GM23248 (cell line): ENCODE measurements at regions not wholly inside any gene's neighbourhood (a gene's known extent, or its start where the extent isn't known, plus 50 kb on each side); places are given as distances from the start of the nearest gene placed in this dataset.

Experiments used
- EZH2 ChIP-seq: fragments of 200-600 bp; sonication (generic); IDR thresholded peaks from 2 replicates; pipeline ENCODE4 v1.6.1; 2018; ENCODE audit warnings: antibody characterized with exemption, mild to moderate bottlenecking; ENCODE audit not compliant: insufficient read depth, poor library complexity, severe bottlenecking
- EZH2phosphoT487 ChIP-seq: fragments of 200-600 bp; sonication (generic); IDR thresholded peaks from 2 replicates; pipeline ENCODE4 v1.6.1; 2018; ENCODE audit warnings: antibody characterized with exemption, moderate library complexity, mild to moderate bottlenecking, low read depth; ENCODE audit not compliant: insufficient read depth

DNA sequence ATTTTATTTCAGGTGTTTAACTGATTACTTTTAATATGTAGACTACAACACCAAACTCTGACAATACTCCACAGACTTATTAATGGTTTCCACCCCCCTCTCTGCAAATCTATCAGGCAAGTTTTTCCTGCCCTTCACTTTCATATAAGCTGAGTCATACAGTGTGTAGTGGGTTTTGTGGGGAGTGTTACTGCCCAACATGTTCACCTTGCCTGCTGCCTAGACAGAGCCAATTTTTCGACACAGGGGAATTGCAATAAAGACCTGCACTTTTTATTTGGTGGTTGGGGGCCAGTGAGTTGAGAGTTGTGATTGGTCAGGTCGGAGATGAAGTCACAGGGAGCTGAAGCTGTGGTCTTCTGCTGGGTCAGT lies 119.7 kb downstream of the PPIAL4G start:
- TF ChIP-seq EZH2 = no peak
- no peak for TF ChIP-seq EZH2phosphoT487
